Fibroblast of the aortic adventitia (primary cell): ENCODE measurements at regions not wholly inside any gene's neighbourhood (a gene's known extent, or its start where the extent isn't known, plus 50 kb on each side); places are given as distances from the start of the nearest gene placed in this dataset.

Experiments used
- DNase-seq: peaks from one replicate; pipeline ENCODE4 v3.0.0-alpha.2; 2010; ENCODE audit warnings: low read depth
- H3K4me3 ChIP-seq: 2 replicates; pipeline ENCODE4 v1.5.1; 2011; ENCODE audit warnings: low read depth, mild to moderate bottlenecking, control low read depth, low read length, moderate library complexity
- CTCF ChIP-seq: IDR thresholded peaks from 2 replicates; pipeline ENCODE4 v1.5.1; 2011; ENCODE audit warnings: mild to moderate bottlenecking, low read length, control low read depth, inconsistent platforms; ENCODE audit not compliant: insufficient read depth

GRCh38 chr5:93831449-93831848, 90.0 kb upstream of the POU5F2 start:
- H3K4me3 ChIP-seq = no peak overlapping the region
- DNase-seq = peak; percentile 88
- peak; percentile 12 for TF ChIP-seq CTCF

GRCh38 chr5:93830893-93831292, 89.5 kb upstream of the POU5F2 start:
- no peak for DNase-seq
- no peak for TF ChIP-seq CTCF
- no peak overlapping the region for H3K4me3 ChIP-seq

GRCh38 chr5:93829346-93829745, 87.9 kb upstream of the POU5F2 start:
- no peak for TF ChIP-seq CTCF
- no peak for DNase-seq
- H3K4me3 ChIP-seq = no peak overlapping the region

- no peak for DNase-seq
- H3K4me3 ChIP-seq = no peak overlapping the region
- no peak for TF ChIP-seq CTCF
Measured at GRCh38 chr5:93821891-93822415, 80.6 kb upstream of the POU5F2 start.

GRCh38 chr5:93819668-93820067, 78.3 kb upstream of the POU5F2 start:
- DNase-seq = no peak
- no peak for TF ChIP-seq CTCF
- H3K4me3 ChIP-seq = no peak overlapping the region

- TF ChIP-seq CTCF = no peak
- H3K4me3 ChIP-seq = no peak overlapping the region
- no peak for DNase-seq
Measured at GRCh38 chr5:93810780-93811179, 69.4 kb upstream of the POU5F2 start.

- no peak overlapping the region for H3K4me3 ChIP-seq
- no peak for TF ChIP-seq CTCF
- no peak for DNase-seq
Measured at GRCh38 chr5:93809430-93809829, 68.0 kb upstream of the POU5F2 start.
